Liver (tissue), 8 donors: ENCODE measurements at regions not wholly inside any gene's neighbourhood (a gene's known extent, or its start where the extent isn't known, plus 50 kb on each side); places are given as distances from the start of the nearest gene placed in this dataset.

ENCODE experiments used
- DNase-seq: peaks from one replicate; pipeline ENCODE4 v3.0.0-alpha.2; 2017; ENCODE audit warnings: low spot score
- H3K27ac ChIP-seq, 2 donors: one replicate each; pipeline ENCODE4 v1.7.0; 2013; ENCODE audit warnings: inconsistent platforms in 2 of 2, low read length in 2 of 2, control low read depth in 1 of 2, low read depth in 1 of 2, mild to moderate bottlenecking in 1 of 2
- H3K27me3 ChIP-seq, 4 donors: one replicate each; pipeline versions ENCODE4 v1.6.1 to v1.7.0; 2013; ENCODE audit warnings: low read length in 3 of 4, inconsistent platforms in 1 of 4, mild to moderate bottlenecking in 1 of 4, moderate library complexity in 1 of 4; ENCODE audit not compliant: control insufficient read depth in 4 of 4, insufficient read depth in 4 of 4
- H3K36me3 ChIP-seq, 4 donors: one replicate each; pipeline versions ENCODE4 v1.6.1 to v1.7.0; 2013; ENCODE audit warnings: low read length in 3 of 4, mild to moderate bottlenecking in 3 of 4, low read depth in 1 of 4, moderate library complexity in 1 of 4; ENCODE audit not compliant: control insufficient read depth in 4 of 4, insufficient read depth in 3 of 4
- H3K4me1 ChIP-seq, 4 donors: one replicate each; pipeline versions ENCODE4 v1.6.1 to v1.7.0; 2013; ENCODE audit warnings: low read length in 3 of 4, mild to moderate bottlenecking in 3 of 4, moderate library complexity in 1 of 4; ENCODE audit not compliant: control insufficient read depth in 4 of 4, insufficient read depth in 4 of 4
- H3K4me3 ChIP-seq, 3 donors: one replicate each; pipeline versions ENCODE4 v1.6.1 to v1.7.0; 2013; ENCODE audit warnings: low read length in 3 of 3, control low read depth in 1 of 3, low read depth in 1 of 3, mild to moderate bottlenecking in 1 of 3
- H3K9ac ChIP-seq, 2 donors: one replicate each; pipeline ENCODE4 v1.7.0; 2013; ENCODE audit warnings: low read length in 2 of 2, mild to moderate bottlenecking in 2 of 2, moderate library complexity in 2 of 2, control low read depth in 1 of 2, low read depth in 1 of 2
- H3K9me3 ChIP-seq, 4 donors: one replicate each; pipeline versions ENCODE4 v1.6.1 to v1.7.0; 2013; ENCODE audit warnings: low read length in 3 of 4; ENCODE audit not compliant: control insufficient read depth in 4 of 4
- ATF3 ChIP-seq: IDR thresholded peaks from 2 replicates; pipeline ENCODE4 v1.6.1; 2016; ENCODE audit warnings: antibody characterized with exemption
- CTCF ChIP-seq: fragments of 150-350 bp; IDR thresholded peaks from 2 replicates; pipeline ENCODE4 v1.5.1; 2017; ENCODE audit warnings: improper control_type of control experiment, low read depth, low read length; ENCODE audit not compliant: missing input control
- EGR1 ChIP-seq, 2 donors: IDR thresholded peaks; 2 replicates each; pipeline ENCODE4 v1.6.1; 2016 to 2018; ENCODE audit warnings: antibody characterized with exemption in 2 of 2, low read depth in 2 of 2
- FOXA1 ChIP-seq: IDR thresholded peaks from 2 replicates; pipeline ENCODE4 v1.6.1; 2016; ENCODE audit warnings: antibody characterized with exemption
- FOXA2 ChIP-seq: IDR thresholded peaks from 2 replicates; pipeline ENCODE4 v1.6.1; 2016; ENCODE audit warnings: antibody characterized with exemption
- GABPA ChIP-seq, 2 donors: IDR thresholded peaks in 1 of 2; conservative IDR thresholded peaks in 1 of 2; 2 replicates each; pipeline ENCODE4 v1.6.1; 2016; ENCODE audit warnings: antibody characterized with exemption in 2 of 2, mild to moderate bottlenecking in 1 of 2, moderate library complexity in 1 of 2
- HNF4A ChIP-seq, 2 donors: conservative IDR thresholded peaks; 2 replicates each; pipeline ENCODE4 v1.6.1; 2016; ENCODE audit warnings: antibody characterized with exemption in 2 of 2, mild to moderate bottlenecking in 2 of 2
- HNF4G ChIP-seq: IDR thresholded peaks from 2 replicates; pipeline ENCODE4 v1.6.1; 2016; ENCODE audit warnings: antibody characterized with exemption
- JUND ChIP-seq, 2 donors: IDR thresholded peaks; 2 replicates each; pipeline ENCODE4 v1.6.1; 2016; ENCODE audit warnings: antibody characterized with exemption in 2 of 2
- NR2F2 ChIP-seq: IDR thresholded peaks from 2 replicates; pipeline ENCODE4 v1.6.1; 2016; ENCODE audit warnings: antibody characterized with exemption
- RAD21 ChIP-seq, 2 donors: IDR thresholded peaks; 2 replicates each; pipeline ENCODE4 v1.6.1; 2016; ENCODE audit warnings: antibody characterized with exemption in 2 of 2, mild to moderate bottlenecking in 2 of 2
- RXRA ChIP-seq, 2 donors: IDR thresholded peaks; 2 replicates each; pipeline ENCODE4 v1.6.1; 2017 to 2018; ENCODE audit warnings: antibody characterized with exemption in 2 of 2, mild to moderate bottlenecking in 1 of 2
- SP1 ChIP-seq: IDR thresholded peaks from 2 replicates; pipeline ENCODE4 v1.6.1; 2018; ENCODE audit warnings: antibody characterized with exemption, mild to moderate bottlenecking
- TAF1 ChIP-seq: conservative IDR thresholded peaks from 2 replicates; pipeline ENCODE4 v1.6.1; 2016; ENCODE audit warnings: antibody characterized with exemption, mild to moderate bottlenecking
- YY1 ChIP-seq: IDR thresholded peaks from 2 replicates; pipeline ENCODE4 v1.6.1; 2016; ENCODE audit warnings: antibody characterized with exemption, mild to moderate bottlenecking
- ZBTB33 ChIP-seq: IDR thresholded peaks from 2 replicates; pipeline ENCODE4 v1.6.1; 2016; ENCODE audit warnings: antibody characterized with exemption
- WGBS: extraction: QIAGEN DNeasy Blood & Tissue Kit; methylation state at CpG from one replicate; pipeline ENCODE4 v1.1.7; 2013; 5-methylcytosine and 5-hydroxymethylcytosine counted together
- TF ChIP-seq, protein P1 (sequence below): IDR thresholded peaks from 2 replicates; pipeline ENCODE4 v1.6.1; 2016; ENCODE audit warnings: antibody characterized with exemption, mild to moderate bottlenecking
- TF ChIP-seq, protein P2 (sequence below): IDR thresholded peaks from 2 replicates; pipeline ENCODE4 v1.6.1; 2016; ENCODE audit warnings: antibody characterized with exemption
- donor health status: healthy.
- donor health status: healthy.
- donor health status: healthy.
- donor health status: healthy.
- donor health status: healthy.

DNA sequence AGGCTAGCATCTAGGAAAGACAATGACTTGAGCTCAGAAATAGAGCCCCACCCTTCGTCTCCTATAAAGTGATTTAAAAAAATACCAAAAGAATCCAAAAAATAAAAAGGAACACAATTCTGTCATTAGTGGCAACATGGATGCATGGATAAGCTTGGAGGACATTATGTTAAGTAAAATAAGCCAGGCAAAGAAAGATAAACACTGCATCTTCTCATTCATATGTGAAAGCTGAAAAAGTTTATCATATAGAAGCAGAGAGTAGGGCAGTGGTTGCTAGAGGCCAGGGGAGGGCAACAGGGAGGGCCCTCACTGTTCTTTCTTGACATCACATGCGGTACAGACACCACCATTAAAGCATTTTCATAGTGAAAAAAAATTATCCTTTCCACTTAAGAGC lies 220.9 kb upstream of the TRPC7 start:
- DNase-seq: no peak
- WGBS: 58% methylated on average over 2 of the region's 2 CpGs
- no peaks in the 10 kb centered on the region for H3K4me1 ChIP-seq
- H3K9ac ChIP-seq: no peak overlapping the region
- no peak overlapping the region for H3K27ac ChIP-seq
- no peaks in the 10 kb centered on the region for H3K9me3 ChIP-seq
- H3K27me3 ChIP-seq: no peaks in the 10 kb centered on the region
- TF ChIP-seq TAF1: no peak
- no peak for TF ChIP-seq SP1
- no peak for TF ChIP-seq RAD21 (IDR thresholded peaks at IDR 0.05)
- no peak for TF ChIP-seq ATF3
- H3K4me3 ChIP-seq: no peak overlapping the region
- H3K36me3 ChIP-seq: no peaks in the 10 kb centered on the region

- Histone ChIP-seq H3K27ac (no peak overlapping the region), H3K9ac (no peak overlapping the region), H3K9me3 (no peaks in the 10 kb centered on the region), H3K4me1 (no peaks in the 10 kb centered on the region), H3K36me3 (no peaks in the 10 kb centered on the region), H3K27me3 (no peaks in the 10 kb centered on the region), H3K4me3 (no peak overlapping the region)
- TF ChIP-seq RXRA (IDR thresholded peaks at IDR 0.05): no peak
- TF ChIP-seq FOXA1: no peak
- no peak for TF ChIP-seq GABPA (IDR thresholded peaks at IDR 0.05 in 1 of 2, conservative IDR thresholded peaks at IDR 0.05 in 1 of 2)
- TF ChIP-seq JUND (IDR thresholded peaks at IDR 0.05): no peak
- TF ChIP-seq FOXA2: no peak
- TF ChIP-seq NR2F2: no peak
- TF ChIP-seq TAF1: no peak
- no peak for TF ChIP-seq CTCF
- no peak for TF ChIP-seq RAD21 (IDR thresholded peaks at IDR 0.05)
- 88% methylated on average over 4 of the region's 4 CpGs for WGBS
- no peak for DNase-seq
Measured at GRCh38 chr5:136584474-136584873, 219.1 kb upstream of the TRPC7 start.

GRCh38 chr5:136579238-136579637 lies 213.9 kb upstream of the TRPC7 start:
- Histone ChIP-seq H3K9me3 (no peaks in the 10 kb centered on the region), H3K9ac (no peak overlapping the region), H3K36me3 (no peaks in the 10 kb centered on the region), H3K4me3 (no peak overlapping the region), H3K27me3 (no peaks in the 10 kb centered on the region), H3K27ac (no peak overlapping the region), H3K4me1 (no peaks in the 10 kb centered on the region)
- no peak for DNase-seq
- 57% methylated on average over 3 of the region's 3 CpGs for WGBS
- TF ChIP-seq JUND (IDR thresholded peaks at IDR 0.05) (no peak), GABPA (IDR thresholded peaks at IDR 0.05 in 1 of 2, conservative IDR thresholded peaks at IDR 0.05 in 1 of 2) (no peak), HNF4A (conservative IDR thresholded peaks at IDR 0.05) (no peak), HNF4G (no peak), FOXA1 (no peak), YY1 (no peak), RXRA (IDR thresholded peaks at IDR 0.05) (no peak), CTCF (no peak), EGR1 (IDR thresholded peaks at IDR 0.05; ENCODE audit: low read depth in 2 of 2) (no peak), NR2F2 (no peak), SP1 (no peak), TAF1 (no peak), ZBTB33 (no peak), ATF3 (no peak), FOXA2 (no peak)
- TF ChIP-seq, protein P1, sequence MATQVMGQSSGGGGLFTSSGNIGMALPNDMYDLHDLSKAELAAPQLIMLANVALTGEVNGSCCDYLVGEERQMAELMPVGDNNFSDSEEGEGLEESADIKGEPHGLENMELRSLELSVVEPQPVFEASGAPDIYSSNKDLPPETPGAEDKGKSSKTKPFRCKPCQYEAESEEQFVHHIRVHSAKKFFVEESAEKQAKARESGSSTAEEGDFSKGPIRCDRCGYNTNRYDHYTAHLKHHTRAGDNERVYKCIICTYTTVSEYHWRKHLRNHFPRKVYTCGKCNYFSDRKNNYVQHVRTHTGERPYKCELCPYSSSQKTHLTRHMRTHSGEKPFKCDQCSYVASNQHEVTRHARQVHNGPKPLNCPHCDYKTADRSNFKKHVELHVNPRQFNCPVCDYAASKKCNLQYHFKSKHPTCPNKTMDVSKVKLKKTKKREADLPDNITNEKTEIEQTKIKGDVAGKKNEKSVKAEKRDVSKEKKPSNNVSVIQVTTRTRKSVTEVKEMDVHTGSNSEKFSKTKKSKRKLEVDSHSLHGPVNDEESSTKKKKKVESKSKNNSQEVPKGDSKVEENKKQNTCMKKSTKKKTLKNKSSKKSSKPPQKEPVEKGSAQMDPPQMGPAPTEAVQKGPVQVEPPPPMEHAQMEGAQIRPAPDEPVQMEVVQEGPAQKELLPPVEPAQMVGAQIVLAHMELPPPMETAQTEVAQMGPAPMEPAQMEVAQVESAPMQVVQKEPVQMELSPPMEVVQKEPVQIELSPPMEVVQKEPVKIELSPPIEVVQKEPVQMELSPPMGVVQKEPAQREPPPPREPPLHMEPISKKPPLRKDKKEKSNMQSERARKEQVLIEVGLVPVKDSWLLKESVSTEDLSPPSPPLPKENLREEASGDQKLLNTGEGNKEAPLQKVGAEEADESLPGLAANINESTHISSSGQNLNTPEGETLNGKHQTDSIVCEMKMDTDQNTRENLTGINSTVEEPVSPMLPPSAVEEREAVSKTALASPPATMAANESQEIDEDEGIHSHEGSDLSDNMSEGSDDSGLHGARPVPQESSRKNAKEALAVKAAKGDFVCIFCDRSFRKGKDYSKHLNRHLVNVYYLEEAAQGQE: no peak
- TF ChIP-seq, protein P2, sequence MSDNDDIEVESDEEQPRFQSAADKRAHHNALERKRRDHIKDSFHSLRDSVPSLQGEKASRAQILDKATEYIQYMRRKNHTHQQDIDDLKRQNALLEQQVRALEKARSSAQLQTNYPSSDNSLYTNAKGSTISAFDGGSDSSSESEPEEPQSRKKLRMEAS: no peak
